GM18499 (cell line): ENCODE measurements at regions not wholly inside any gene's neighbourhood (a gene's known extent, or its start where the extent isn't known, plus 50 kb on each side); places are given as distances from the start of the nearest gene placed in this dataset.
A peak's percentile ranks its signal among the peaks of the same experiment; 100 is the strongest.

Experiments used
- ATAC-seq: cut with Tn5 transposase; IDR thresholded peaks from one replicate; pipeline ENCODE4 v1.9.1; 2021; ENCODE audit warnings: moderate number of reproducible peaks; ENCODE audit not compliant: insufficient read depth, unreplicated experiment

GRCh38 chr5:34522599-34523386 lies 133.3 kb upstream of the RAI14 start:
- peak; percentile 80 for ATAC-seq

GRCh38 chr5:34523387-34523726 lies 132.8 kb upstream of the RAI14 start:
- no peak for ATAC-seq

GRCh38 chr5:34524123-34524522 lies 132.0 kb upstream of the RAI14 start:
- ATAC-seq = no peak

- ATAC-seq = no peak
These were observed 130.4 kb upstream of the RAI14 start for GRCh38 chr5:34525761-34526160.

GRCh38 chr5:34526682-34527305 lies 129.3 kb upstream of the RAI14 start:
- no peak for ATAC-seq

- no peak for ATAC-seq
These were observed 126.4 kb upstream of the RAI14 start for GRCh38 chr5:34529581-34530331.

- ATAC-seq = no peak
These were observed 125.5 kb upstream of the RAI14 start for GRCh38 chr5:34530637-34531036.

GRCh38 chr5:34531751-34532360 lies 124.3 kb upstream of the RAI14 start:
- ATAC-seq = no peak

- peak; percentile 86 for ATAC-seq
These were observed 122.3 kb upstream of the RAI14 start for GRCh38 chr5:34533582-34534522.

GRCh38 chr5:34534523-34535103 lies 121.5 kb upstream of the RAI14 start:
- no peak for ATAC-seq

GRCh38 chr5:34535433-34535832 lies 120.7 kb upstream of the RAI14 start:
- no peak for ATAC-seq

GRCh38 chr5:34535944-34536623 lies 120.0 kb upstream of the RAI14 start:
- ATAC-seq = no peak

- ATAC-seq = no peak
These were observed 119.4 kb upstream of the RAI14 start for GRCh38 chr5:34536699-34537098.

GRCh38 chr5:34538026-34538672 lies 118.0 kb upstream of the RAI14 start:
- ATAC-seq = no peak

- ATAC-seq = no peak
These were observed 116.9 kb upstream of the RAI14 start for GRCh38 chr5:34539183-34539582.

- no peak for ATAC-seq
These were observed 115.1 kb upstream of the RAI14 start for GRCh38 chr5:34541067-34541466.

GRCh38 chr5:34542818-34543217 lies 113.3 kb upstream of the RAI14 start:
- no peak for ATAC-seq

GRCh38 chr5:34543687-34544086 lies 112.4 kb upstream of the RAI14 start:
- ATAC-seq = no peak
